Upper lobe of left lung (tissue), 6 donors: ENCODE measurements at regions not wholly inside any gene's neighbourhood (a gene's known extent, or its start where the extent isn't known, plus 50 kb on each side); places are given as distances from the start of the nearest gene placed in this dataset.

ENCODE experiments used
- ATAC-seq, 2 donors: fragments of 200-7000 bp; cut with Tn5 transposase; one replicate each; pipeline ENCODE4 v1.9.1; 2022; ENCODE audit warnings: mild to moderate bottlenecking in 2 of 2, moderate library complexity in 2 of 2; ENCODE audit not compliant: low FRiP score in 2 of 2
- DNase-seq, 2 donors: peaks; one replicate each; pipeline ENCODE4 v3.0.0-alpha.2; 2019 to 2020
- H3K27ac ChIP-seq, 4 donors: fragments of 200-600 bp; sonication (generic); one replicate each; pipeline ENCODE4 v1.5.1; 2016 to 2019
- H3K27me3 ChIP-seq, 4 donors: fragments of 200-600 bp; sonication (generic); one replicate each; pipeline ENCODE4 v1.5.1; 2017 to 2019
- H3K36me3 ChIP-seq, 4 donors: fragments of 200-600 bp; sonication (generic); one replicate each; pipeline ENCODE4 v1.5.1; 2016 to 2019
- H3K4me1 ChIP-seq, 4 donors: fragments of 200-600 bp; sonication (generic); one replicate each; pipeline ENCODE4 v1.5.1; 2018 to 2019
- H3K4me3 ChIP-seq, 4 donors: fragments of 200-600 bp; sonication (generic); one replicate each; pipeline ENCODE4 v1.5.1; 2017 to 2019; ENCODE audit warnings: mild to moderate bottlenecking in 2 of 4, moderate library complexity in 1 of 4
- H3K9me3 ChIP-seq, 4 donors: fragments of 200-600 bp; sonication (generic); one replicate each; pipeline ENCODE4 v1.5.1; 2018 to 2019
- CTCF ChIP-seq, 6 experiments: fragments of 450-650 bp in 4 of 6; fragments of 200-600 bp in 2 of 6; sonication (generic) in 2 of 6; IDR thresholded peaks; one replicate each; pipeline ENCODE4 v1.5.1; 2016 to 2019; ENCODE audit warnings: antibody characterized with exemption in 6 of 6
- EP300 ChIP-seq, 4 donors: sonication (generic); formaldehyde crosslinking; IDR thresholded peaks; one replicate each; pipeline ENCODE4 v1.5.1; 2017; ENCODE audit warnings: antibody characterized with exemption in 4 of 4, control low read depth in 2 of 4
- POLR2A ChIP-seq, 4 donors: fragments of 450-650 bp; IDR thresholded peaks; one replicate each; pipeline ENCODE4 v1.5.1; 2016 to 2017; ENCODE audit warnings: antibody characterized with exemption in 4 of 4, mild to moderate bottlenecking in 2 of 4
- POLR2AphosphoS5 ChIP-seq, 2 donors: sonication (generic); formaldehyde crosslinking; IDR thresholded peaks; one replicate each; pipeline ENCODE4 v1.5.1; 2017; ENCODE audit warnings: antibody characterized with exemption in 2 of 2
- WGBS, 2 donors: methylation state at CpG; one replicate each; pipeline ENCODE4 v1.1.5; 2017 to 2018; 5-methylcytosine and 5-hydroxymethylcytosine counted together
- donor health status: DM: no; HTN: no; CAD: no; lungs with moderate emphysema.
- donor health status: DM: no; HTN: yes; CAD: no; lungs with severe emphysema.

GRCh38 chr11:106231591-106231990, 154.1 kb downstream of the AASDHPPT start:
- Histone ChIP-seq H3K27me3 (no peaks in the 10 kb centered on the region), H3K4me1 (no peaks in the 10 kb centered on the region), H3K9me3 (peaks cover 0 to 6% (median 0%) of the 10 kb centered on the region in 4 donors), H3K4me3 (no peak overlapping the region), H3K27ac (no peak overlapping the region), H3K36me3 (no peaks in the 10 kb centered on the region)
- no peak for TF ChIP-seq POLR2AphosphoS5 (IDR thresholded peaks at IDR 0.05)
- no peak for TF ChIP-seq EP300 (IDR thresholded peaks at IDR 0.05)
- TF ChIP-seq POLR2A (IDR thresholded peaks at IDR 0.05), result no peak
- TF ChIP-seq CTCF (IDR thresholded peaks at IDR 0.05), result no peak
- WGBS, 2 donors, result 73 to 76% methylated on average over 2 of the region's 2 CpGs
- DNase-seq (no peak), ATAC-seq (no peak)

- ATAC-seq (no peak), DNase-seq (no peak)
- 87 to 88% methylated on average over 1 of the region's 1 CpG for WGBS, 2 donors
- no peak overlapping the region for H3K27ac ChIP-seq
- no peaks in the 10 kb centered on the region for H3K4me1 ChIP-seq
- H3K4me3 ChIP-seq, result no peak overlapping the region
- H3K27me3 ChIP-seq, result no peaks in the 10 kb centered on the region
- H3K36me3 ChIP-seq, result no peaks in the 10 kb centered on the region
- no peak for TF ChIP-seq POLR2A (IDR thresholded peaks at IDR 0.05)
- TF ChIP-seq EP300 (IDR thresholded peaks at IDR 0.05), result no peak
- no peak for TF ChIP-seq POLR2AphosphoS5 (IDR thresholded peaks at IDR 0.05)
- TF ChIP-seq CTCF (IDR thresholded peaks at IDR 0.05), result no peak
- peaks cover 0 to 6% (median 0%) of the 10 kb centered on the region in 4 donors for H3K9me3 ChIP-seq
Observed at GRCh38 chr11:106233191-106233590, 155.7 kb downstream of the AASDHPPT start.

GRCh38 chr11:106234794-106235193, 157.3 kb downstream of the AASDHPPT start:
- Histone ChIP-seq H3K9me3 (peaks cover 0 to 3% (median 0%) of the 10 kb centered on the region in 4 donors), H3K4me3 (no peak overlapping the region), H3K4me1 (no peaks in the 10 kb centered on the region), H3K27me3 (no peaks in the 10 kb centered on the region), H3K27ac (no peak overlapping the region), H3K36me3 (no peaks in the 10 kb centered on the region)
- ATAC-seq (no peak), DNase-seq (no peak)
- WGBS, 2 donors, result 78 to 79% methylated on average over 3 of the region's 3 CpGs
- TF ChIP-seq CTCF (IDR thresholded peaks at IDR 0.05) (no peak), EP300 (IDR thresholded peaks at IDR 0.05) (no peak), POLR2A (IDR thresholded peaks at IDR 0.05) (no peak), POLR2AphosphoS5 (IDR thresholded peaks at IDR 0.05) (no peak)

- TF ChIP-seq EP300 (IDR thresholded peaks at IDR 0.05), result no peak
- no peak for TF ChIP-seq CTCF (IDR thresholded peaks at IDR 0.05)
- no peak for TF ChIP-seq POLR2A (IDR thresholded peaks at IDR 0.05)
- no peak for TF ChIP-seq POLR2AphosphoS5 (IDR thresholded peaks at IDR 0.05)
- Histone ChIP-seq H3K27me3 (no peaks in the 10 kb centered on the region), H3K4me3 (no peak overlapping the region), H3K9me3 (no peaks in the 10 kb centered on the region), H3K36me3 (no peaks in the 10 kb centered on the region), H3K27ac (no peak overlapping the region), H3K4me1 (no peaks in the 10 kb centered on the region)
- WGBS, 2 donors, result 88 to 100% methylated on average over 2 of the region's 2 CpGs
- ATAC-seq (no peak), DNase-seq (no peak)
Observed at GRCh38 chr11:106236295-106236694, 158.8 kb downstream of the AASDHPPT start.

GRCh38 chr11:106238704-106239360, 161.4 kb downstream of the AASDHPPT start:
- Histone ChIP-seq H3K27me3 (no peaks in the 10 kb centered on the region), H3K4me1 (no peaks in the 10 kb centered on the region), H3K36me3 (no peaks in the 10 kb centered on the region), H3K9me3 (no peaks in the 10 kb centered on the region), H3K27ac (no peak overlapping the region), H3K4me3 (no peak overlapping the region)
- DNase-seq (no peak), ATAC-seq (no peak)
- TF ChIP-seq CTCF (IDR thresholded peaks at IDR 0.05), result no peak
- TF ChIP-seq POLR2A (IDR thresholded peaks at IDR 0.05), result no peak
- no peak for TF ChIP-seq POLR2AphosphoS5 (IDR thresholded peaks at IDR 0.05)
- TF ChIP-seq EP300 (IDR thresholded peaks at IDR 0.05), result no peak
- WGBS, 2 donors, result 81 to 93% methylated on average over 1 of the region's 1 CpG
